ENCODE measurements at regions not wholly inside any gene's neighbourhood (a gene's known extent, or its start where the extent isn't known, plus 50 kb on each side); places are given as distances from the start of the nearest gene placed in this dataset.

- no peak for TF ChIP-seq POLR2AphosphoS5 (IDR thresholded peaks at IDR 0.05)
- TF ChIP-seq CTCF (IDR thresholded peaks at IDR 0.05) = no peak
- TF ChIP-seq EP300 (IDR thresholded peaks at IDR 0.05) = no peak
Observed at GRCh38 chr4:103289186-103289585, 91.0 kb upstream of the CENPE start.

All from stomach (tissue), 4 donors.